ENCODE measurements at regions not wholly inside any gene's neighbourhood (a gene's known extent, or its start where the extent isn't known, plus 50 kb on each side); places are given as distances from the start of the nearest gene placed in this dataset.

GRCh38 chr4:166153548-166153947 is 280.5 kb downstream of the TLL1 start:
- Histone ChIP-seq H2AFZ (ENCODE audit: low read length, unreplicated experiment) (no peak overlapping the region), H3K27me3 (ENCODE audit: insufficient read depth, low read length) (peaks cover 4% of the 10 kb centered on the region; the same call in 1 of the 2 replicates), H3K36me3 (ENCODE audit: insufficient read depth, low read length) (no peaks in the 10 kb centered on the region), H3K4me1 (ENCODE audit: control insufficient read depth, insufficient read depth, low read length, unreplicated experiment) (peaks cover 12% of the 10 kb centered on the region), H3K4me3 (ENCODE audit: low read depth, low read length) (no peak overlapping the region), H3K27ac (ENCODE audit: low read depth, low read length) (no peak overlapping the region), H3K79me2 (ENCODE audit: control insufficient read depth, insufficient read depth, low read length, unreplicated experiment) (no peaks in the 10 kb centered on the region)

- peaks cover 4% of the 10 kb centered on the region for H3K27me3 ChIP-seq (ENCODE audit: insufficient read depth, low read length)
- H3K27ac ChIP-seq (ENCODE audit: low read depth, low read length): no peak overlapping the region
- no peaks in the 10 kb centered on the region for H3K36me3 ChIP-seq (ENCODE audit: insufficient read depth, low read length)
- H3K4me3 ChIP-seq (ENCODE audit: low read depth, low read length): no peak overlapping the region
- no peak overlapping the region for H2AFZ ChIP-seq (ENCODE audit: low read length, unreplicated experiment)
- H3K79me2 ChIP-seq (ENCODE audit: control insufficient read depth, insufficient read depth, low read length, unreplicated experiment): no peaks in the 10 kb centered on the region
- H3K4me1 ChIP-seq (ENCODE audit: control insufficient read depth, insufficient read depth, low read length, unreplicated experiment): no peaks in the 10 kb centered on the region
These were observed 289.3 kb downstream of the TLL1 start for GRCh38 chr4:166162327-166162726.

GRCh38 chr4:166165829-166166420 is 292.9 kb downstream of the TLL1 start:
- H3K27me3 ChIP-seq (ENCODE audit: insufficient read depth, low read length): no peaks in the 10 kb centered on the region; the same call in 1 of the 2 replicates
- no peaks in the 10 kb centered on the region for H3K36me3 ChIP-seq (ENCODE audit: insufficient read depth, low read length)
- peak overlapping the region; percentile 73 for H2AFZ ChIP-seq (ENCODE audit: low read length, unreplicated experiment)
- no peak overlapping the region for H3K4me3 ChIP-seq (ENCODE audit: low read depth, low read length)
- no peaks in the 10 kb centered on the region for H3K4me1 ChIP-seq (ENCODE audit: control insufficient read depth, insufficient read depth, low read length, unreplicated experiment)
- H3K27ac ChIP-seq (ENCODE audit: low read depth, low read length): no peak overlapping the region
- H3K79me2 ChIP-seq (ENCODE audit: control insufficient read depth, insufficient read depth, low read length, unreplicated experiment): no peaks in the 10 kb centered on the region

- no peaks in the 10 kb centered on the region for H3K79me2 ChIP-seq (ENCODE audit: control insufficient read depth, insufficient read depth, low read length, unreplicated experiment)
- H3K4me3 ChIP-seq (ENCODE audit: low read depth, low read length): no peak overlapping the region
- no peaks in the 10 kb centered on the region for H3K4me1 ChIP-seq (ENCODE audit: control insufficient read depth, insufficient read depth, low read length, unreplicated experiment)
- no peak overlapping the region for H3K27ac ChIP-seq (ENCODE audit: low read depth, low read length)
- H2AFZ ChIP-seq (ENCODE audit: low read length, unreplicated experiment): no peak overlapping the region
- H3K36me3 ChIP-seq (ENCODE audit: insufficient read depth, low read length): no peaks in the 10 kb centered on the region
- no peaks in the 10 kb centered on the region for H3K27me3 ChIP-seq (ENCODE audit: insufficient read depth, low read length)
These were observed 296.1 kb downstream of the TLL1 start for GRCh38 chr4:166169111-166169510.

- Histone ChIP-seq H3K79me2 (ENCODE audit: control insufficient read depth, insufficient read depth, low read length, unreplicated experiment) (no peaks in the 10 kb centered on the region), H3K4me1 (ENCODE audit: control insufficient read depth, insufficient read depth, low read length, unreplicated experiment) (no peaks in the 10 kb centered on the region), H3K27ac (ENCODE audit: low read depth, low read length) (no peak overlapping the region), H3K36me3 (ENCODE audit: insufficient read depth, low read length) (no peaks in the 10 kb centered on the region), H3K27me3 (ENCODE audit: insufficient read depth, low read length) (no peaks in the 10 kb centered on the region), H2AFZ (ENCODE audit: low read length, unreplicated experiment) (peak overlapping the region; percentile 85), H3K4me3 (ENCODE audit: low read depth, low read length) (peak overlapping the region; percentile 49)
These were observed 299.6 kb downstream of the TLL1 start for GRCh38 chr4:166172619-166173018.

GRCh38 chr4:166174717-166175490 is 301.9 kb downstream of the TLL1 start:
- H3K27ac ChIP-seq (ENCODE audit: low read depth, low read length): no peak overlapping the region
- H3K79me2 ChIP-seq (ENCODE audit: control insufficient read depth, insufficient read depth, low read length, unreplicated experiment): no peaks in the 10 kb centered on the region
- peak overlapping the region; percentile 71 for H2AFZ ChIP-seq (ENCODE audit: low read length, unreplicated experiment)

GRCh38 chr4:166182145-166182544 is 309.1 kb downstream of the TLL1 start:
- Histone ChIP-seq H2AFZ (ENCODE audit: low read length, unreplicated experiment) (no peak overlapping the region), H3K27me3 (ENCODE audit: insufficient read depth, low read length) (no peaks in the 10 kb centered on the region), H3K4me3 (ENCODE audit: low read depth, low read length) (no peak overlapping the region)

More at GRCh38 chr4:166174717-166175490, 301.9 kb downstream of the TLL1 start:
- no peaks in the 10 kb centered on the region for H3K36me3 ChIP-seq (ENCODE audit: insufficient read depth, low read length)
- no peaks in the 10 kb centered on the region for H3K27me3 ChIP-seq (ENCODE audit: insufficient read depth, low read length)
- H3K4me3 ChIP-seq (ENCODE audit: low read depth, low read length): no peak overlapping the region
- H3K4me1 ChIP-seq (ENCODE audit: control insufficient read depth, insufficient read depth, low read length, unreplicated experiment): no peaks in the 10 kb centered on the region

GRCh38 chr4:166195101-166195500 is 322.1 kb downstream of the TLL1 start:
- Histone ChIP-seq H3K4me3 (ENCODE audit: low read depth, low read length) (no peak overlapping the region), H3K4me1 (ENCODE audit: control insufficient read depth, insufficient read depth, low read length, unreplicated experiment) (no peaks in the 10 kb centered on the region), H3K27ac (ENCODE audit: low read depth, low read length) (no peak overlapping the region), H3K27me3 (ENCODE audit: insufficient read depth, low read length) (no peaks in the 10 kb centered on the region), H3K79me2 (ENCODE audit: control insufficient read depth, insufficient read depth, low read length, unreplicated experiment) (no peaks in the 10 kb centered on the region), H3K36me3 (ENCODE audit: insufficient read depth, low read length) (no peaks in the 10 kb centered on the region), H2AFZ (ENCODE audit: low read length, unreplicated experiment) (no peak overlapping the region)

More at GRCh38 chr4:166182145-166182544, 309.1 kb downstream of the TLL1 start:
- H3K79me2 ChIP-seq (ENCODE audit: control insufficient read depth, insufficient read depth, low read length, unreplicated experiment): no peaks in the 10 kb centered on the region
- no peaks in the 10 kb centered on the region for H3K36me3 ChIP-seq (ENCODE audit: insufficient read depth, low read length)
- H3K4me1 ChIP-seq (ENCODE audit: control insufficient read depth, insufficient read depth, low read length, unreplicated experiment): no peaks in the 10 kb centered on the region
- no peak overlapping the region for H3K27ac ChIP-seq (ENCODE audit: low read depth, low read length)

GRCh38 chr4:166197166-166197565 is 324.1 kb downstream of the TLL1 start:
- Histone ChIP-seq H3K27ac (ENCODE audit: low read depth, low read length) (no peak overlapping the region), H2AFZ (ENCODE audit: low read length, unreplicated experiment) (no peak overlapping the region)

GRCh38 chr4:166198041-166198440 is 325.0 kb downstream of the TLL1 start:
- H3K4me3 ChIP-seq (ENCODE audit: low read depth, low read length): no peak overlapping the region
- no peaks in the 10 kb centered on the region for H3K36me3 ChIP-seq (ENCODE audit: insufficient read depth, low read length)

More at GRCh38 chr4:166197166-166197565, 324.1 kb downstream of the TLL1 start:
- Histone ChIP-seq H3K79me2 (ENCODE audit: control insufficient read depth, insufficient read depth, low read length, unreplicated experiment) (no peaks in the 10 kb centered on the region), H3K4me3 (ENCODE audit: low read depth, low read length) (no peak overlapping the region), H3K4me1 (ENCODE audit: control insufficient read depth, insufficient read depth, low read length, unreplicated experiment) (no peaks in the 10 kb centered on the region), H3K36me3 (ENCODE audit: insufficient read depth, low read length) (no peaks in the 10 kb centered on the region), H3K27me3 (ENCODE audit: insufficient read depth, low read length) (no peaks in the 10 kb centered on the region)

More at GRCh38 chr4:166198041-166198440, 325.0 kb downstream of the TLL1 start:
- H3K79me2 ChIP-seq (ENCODE audit: control insufficient read depth, insufficient read depth, low read length, unreplicated experiment): no peaks in the 10 kb centered on the region
- H2AFZ ChIP-seq (ENCODE audit: low read length, unreplicated experiment): no peak overlapping the region
- no peak overlapping the region for H3K27ac ChIP-seq (ENCODE audit: low read depth, low read length)
- H3K27me3 ChIP-seq (ENCODE audit: insufficient read depth, low read length): no peaks in the 10 kb centered on the region
- H3K4me1 ChIP-seq (ENCODE audit: control insufficient read depth, insufficient read depth, low read length, unreplicated experiment): no peaks in the 10 kb centered on the region
